Stomach (tissue), 4 donors: ENCODE measurements at regions not wholly inside any gene's neighbourhood (a gene's known extent, or its start where the extent isn't known, plus 50 kb on each side); places are given as distances from the start of the nearest gene placed in this dataset.

ENCODE experiments used
- POLR2A ChIP-seq, 4 donors: fragments of 450-650 bp; IDR thresholded peaks; one replicate each; pipeline ENCODE4 v1.6.1; 2016; ENCODE audit warnings: antibody characterized with exemption in 4 of 4, control low read depth in 2 of 4, mild to moderate bottlenecking in 1 of 4, moderate library complexity in 1 of 4
- POLR2AphosphoS5 ChIP-seq, 3 donors: sonication (generic); formaldehyde crosslinking; IDR thresholded peaks; one replicate each; pipeline ENCODE4 v1.6.1; 2016; ENCODE audit warnings: antibody characterized with exemption in 3 of 3
- TF ChIP-seq, protein P1 (sequence below), 7 experiments: fragments of 450-650 bp in 4 of 7; fragments of 200-600 bp in 3 of 7; sonication (generic) in 3 of 7; IDR thresholded peaks; one replicate each; pipeline ENCODE4 v1.5.1; 2016 to 2019; ENCODE audit warnings: antibody characterized with exemption in 7 of 7, control low read depth in 2 of 7, mild to moderate bottlenecking in 1 of 7

DNA sequence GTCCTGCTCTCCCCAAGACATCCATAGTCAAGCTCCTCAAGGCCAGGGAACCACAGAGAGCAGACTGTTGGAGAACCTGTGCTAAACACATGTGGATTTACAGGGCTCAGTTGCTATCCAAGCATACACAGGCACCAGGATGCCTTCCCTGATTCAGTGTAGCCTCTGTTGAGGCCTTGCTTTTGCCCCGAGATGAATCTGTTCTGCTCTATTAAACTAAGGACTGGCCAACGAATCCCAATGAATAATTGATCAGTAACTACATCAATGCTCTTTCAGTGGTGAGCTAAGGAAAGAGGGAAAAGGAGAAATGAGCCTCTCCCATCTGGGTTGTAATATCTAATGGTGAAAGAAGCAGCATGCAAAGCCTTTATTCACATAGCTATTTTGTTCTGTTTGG lies 58.7 kb upstream of the SPTBN1 start:
- TF ChIP-seq POLR2A (IDR thresholded peaks at IDR 0.05) (no peak), POLR2AphosphoS5 (IDR thresholded peaks at IDR 0.05) (no peak)
- TF ChIP-seq, protein P1, sequence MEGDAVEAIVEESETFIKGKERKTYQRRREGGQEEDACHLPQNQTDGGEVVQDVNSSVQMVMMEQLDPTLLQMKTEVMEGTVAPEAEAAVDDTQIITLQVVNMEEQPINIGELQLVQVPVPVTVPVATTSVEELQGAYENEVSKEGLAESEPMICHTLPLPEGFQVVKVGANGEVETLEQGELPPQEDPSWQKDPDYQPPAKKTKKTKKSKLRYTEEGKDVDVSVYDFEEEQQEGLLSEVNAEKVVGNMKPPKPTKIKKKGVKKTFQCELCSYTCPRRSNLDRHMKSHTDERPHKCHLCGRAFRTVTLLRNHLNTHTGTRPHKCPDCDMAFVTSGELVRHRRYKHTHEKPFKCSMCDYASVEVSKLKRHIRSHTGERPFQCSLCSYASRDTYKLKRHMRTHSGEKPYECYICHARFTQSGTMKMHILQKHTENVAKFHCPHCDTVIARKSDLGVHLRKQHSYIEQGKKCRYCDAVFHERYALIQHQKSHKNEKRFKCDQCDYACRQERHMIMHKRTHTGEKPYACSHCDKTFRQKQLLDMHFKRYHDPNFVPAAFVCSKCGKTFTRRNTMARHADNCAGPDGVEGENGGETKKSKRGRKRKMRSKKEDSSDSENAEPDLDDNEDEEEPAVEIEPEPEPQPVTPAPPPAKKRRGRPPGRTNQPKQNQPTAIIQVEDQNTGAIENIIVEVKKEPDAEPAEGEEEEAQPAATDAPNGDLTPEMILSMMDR (IDR thresholded peaks at IDR 0.05) = no peak
